ENCODE measurements at regions not wholly inside any gene's neighbourhood (a gene's known extent, or its start where the extent isn't known, plus 50 kb on each side); places are given as distances from the start of the nearest gene placed in this dataset.

DNA sequence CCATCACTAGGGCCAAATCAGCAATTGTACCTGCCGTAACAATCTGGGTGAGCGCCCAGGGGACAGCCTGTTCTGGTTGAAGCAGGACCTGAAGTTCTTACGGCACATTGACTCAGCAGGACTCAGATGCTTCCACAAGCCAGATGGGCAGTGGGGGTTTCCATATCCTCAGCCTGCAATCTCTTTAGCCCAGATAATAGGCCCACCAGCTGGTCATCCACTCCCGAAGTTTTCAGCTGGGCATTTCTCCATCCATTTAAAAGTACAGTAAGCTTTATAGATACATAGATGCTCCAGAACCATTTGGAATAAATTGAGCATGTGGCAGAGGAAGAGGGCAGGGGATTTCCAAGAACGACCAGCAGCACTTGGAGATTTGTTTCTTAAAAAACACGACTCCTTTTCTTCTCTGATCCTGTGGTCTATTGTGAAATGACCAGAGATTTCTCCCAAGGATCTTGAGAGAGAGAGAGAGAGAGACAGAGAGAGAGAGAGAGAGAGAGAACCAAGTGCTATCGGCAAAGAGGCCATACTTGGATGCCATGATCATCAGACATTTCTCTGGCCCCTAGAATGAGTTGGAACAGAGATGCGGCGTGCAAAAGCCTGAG, 74.8 kb upstream of the PLXNC1 start:
- no peak for TF ChIP-seq POLR2A (IDR thresholded peaks at IDR 0.05)
- TF ChIP-seq, protein P1, sequence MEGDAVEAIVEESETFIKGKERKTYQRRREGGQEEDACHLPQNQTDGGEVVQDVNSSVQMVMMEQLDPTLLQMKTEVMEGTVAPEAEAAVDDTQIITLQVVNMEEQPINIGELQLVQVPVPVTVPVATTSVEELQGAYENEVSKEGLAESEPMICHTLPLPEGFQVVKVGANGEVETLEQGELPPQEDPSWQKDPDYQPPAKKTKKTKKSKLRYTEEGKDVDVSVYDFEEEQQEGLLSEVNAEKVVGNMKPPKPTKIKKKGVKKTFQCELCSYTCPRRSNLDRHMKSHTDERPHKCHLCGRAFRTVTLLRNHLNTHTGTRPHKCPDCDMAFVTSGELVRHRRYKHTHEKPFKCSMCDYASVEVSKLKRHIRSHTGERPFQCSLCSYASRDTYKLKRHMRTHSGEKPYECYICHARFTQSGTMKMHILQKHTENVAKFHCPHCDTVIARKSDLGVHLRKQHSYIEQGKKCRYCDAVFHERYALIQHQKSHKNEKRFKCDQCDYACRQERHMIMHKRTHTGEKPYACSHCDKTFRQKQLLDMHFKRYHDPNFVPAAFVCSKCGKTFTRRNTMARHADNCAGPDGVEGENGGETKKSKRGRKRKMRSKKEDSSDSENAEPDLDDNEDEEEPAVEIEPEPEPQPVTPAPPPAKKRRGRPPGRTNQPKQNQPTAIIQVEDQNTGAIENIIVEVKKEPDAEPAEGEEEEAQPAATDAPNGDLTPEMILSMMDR (IDR thresholded peaks at IDR 0.05): no peak
